A673 (cell line): ENCODE measurements at regions not wholly inside any gene's neighbourhood (a gene's known extent, or its start where the extent isn't known, plus 50 kb on each side); places are given as distances from the start of the nearest gene placed in this dataset.
"Not testable (repeated sequence)": the region's sequence is repeated elsewhere in the genome, so short reads cannot be mapped to it uniquely, and the experiment has no call there.

Source experiments
- BruUV-seq: library from RNA; stranded (reverse); fragments of 400-500 nt; replicated peaks from 2 replicates; lab custom pipeline; 2021; lab: Mats Ljungman, UMichigan
- CTCF ChIA-PET: fragments of 300-600 bp; sonication (Branson Sonifier 250); formaldehyde crosslinking; loops from one replicate; lab custom pipeline; 2022; ENCODE audit warnings: antibody characterized with exemption; lab: Charles Lee
- POLR2A ChIA-PET: fragments of 300-600 bp; sonication (Branson Sonifier 250); formaldehyde crosslinking; loops from one replicate; lab custom pipeline; 2022; ENCODE audit warnings: antibody characterized with exemption; ENCODE audit not compliant: low non-redundant PET; lab: Charles Lee
- DNase-seq: peaks from one replicate; pipeline ENCODE4 v3.0.0-alpha.2; 2015; ENCODE audit warnings: low spot score
- H3K27ac ChIP-seq: fragments of 200-600 bp; sonication (generic); 2 replicates; pipeline ENCODE4 v1.5.1; 2016; ENCODE audit warnings: mixed run types, low read depth, mild to moderate bottlenecking, mixed read lengths, antibody characterized with exemption, low read length; ENCODE audit not compliant: poor library complexity, severe bottlenecking
- H3K27me3 ChIP-seq: fragments of 200-600 bp; sonication (generic); replicated peaks from 2 replicates; pipeline ENCODE4 v1.6.1; 2017; ENCODE audit warnings: mixed run types, low read depth, mild to moderate bottlenecking, mixed read lengths, antibody characterized with exemption, low read length; ENCODE audit not compliant: insufficient read depth, poor library complexity
- H3K36me3 ChIP-seq: fragments of 200-600 bp; sonication (generic); 2 replicates; pipeline ENCODE4 v1.6.1; 2016; ENCODE audit warnings: mixed run types, mild to moderate bottlenecking, mixed read lengths, antibody characterized with exemption, low read length; ENCODE audit not compliant: insufficient read depth, poor library complexity, severe bottlenecking
- H3K4me1 ChIP-seq: fragments of 200-600 bp; sonication (generic); 2 replicates; pipeline ENCODE4 v1.6.1; 2017; ENCODE audit warnings: mixed run types, mild to moderate bottlenecking, mixed read lengths, antibody characterized with exemption, low read length; ENCODE audit not compliant: insufficient read depth, poor library complexity, severe bottlenecking
- H3K4me3 ChIP-seq: fragments of 200-600 bp; sonication (generic); 2 replicates; pipeline ENCODE4 v1.5.1; 2016; ENCODE audit warnings: low read depth, mixed run types, mild to moderate bottlenecking, mixed read lengths, low read length; ENCODE audit not compliant: poor library complexity, severe bottlenecking
- H3K9me3 ChIP-seq: fragments of 200-600 bp; sonication (generic); 2 replicates; pipeline ENCODE4 v1.6.1; 2016; ENCODE audit warnings: mixed run types, low read depth, mild to moderate bottlenecking, mixed read lengths, antibody characterized with exemption, low read length; ENCODE audit not compliant: poor library complexity, severe bottlenecking
- CTCF ChIP-seq: fragments of 300-800, 200-600 bp; sonication (generic); conservative IDR thresholded peaks from 2 replicates; pipeline ENCODE4 v1.5.1; 2017; ENCODE audit warnings: low read depth, mild to moderate bottlenecking, antibody characterized with exemption, low read length, moderate library complexity, mixed read lengths
- EZH2 ChIP-seq: fragments of 200-600 bp; sonication (generic); IDR thresholded peaks from 2 replicates; pipeline ENCODE4 v1.6.1; 2017; ENCODE audit warnings: borderline replicate concordance, low read depth, mild to moderate bottlenecking, mixed read lengths, antibody characterized with exemption, low read length; ENCODE audit not compliant: poor library complexity, severe bottlenecking
- intact Hi-C: fragments of 100-400 bp; cut with micrococcal nuclease; formaldehyde crosslinking; loops from one replicate; pipeline ENCODE4 v1.10.0; 2022; ENCODE audit not compliant: unreplicated experiment

- intact Hi-C loops, result no loop called here
- TF ChIP-seq CTCF, result no peak
- TF ChIP-seq EZH2, result no peak
- Histone ChIP-seq H3K9me3 (no peaks in the 10 kb centered on the region), H3K36me3 (no peaks in the 10 kb centered on the region), H3K4me1 (no peaks in the 10 kb centered on the region), H3K4me3 (no peak overlapping the region), H3K27ac (no peak overlapping the region), H3K27me3 (no peaks in the 10 kb centered on the region)
- no TSS peak for BruUV-seq
- CTCF ChIA-PET, result no interaction called here
- POLR2A ChIA-PET, result no interaction called here
- DNase-seq, result no peak
These were observed 643.9 kb upstream of the NXPH2 start for GRCh38 chr2:139424101-139424500.

GRCh38 chr2:139411236-139411635, 631.0 kb upstream of the NXPH2 start:
- no peak for TF ChIP-seq EZH2
- TF ChIP-seq CTCF, result no peak
- CTCF ChIA-PET, result no interaction called here
- peaks cover 5% of the 10 kb centered on the region for H3K9me3 ChIP-seq

DNA sequence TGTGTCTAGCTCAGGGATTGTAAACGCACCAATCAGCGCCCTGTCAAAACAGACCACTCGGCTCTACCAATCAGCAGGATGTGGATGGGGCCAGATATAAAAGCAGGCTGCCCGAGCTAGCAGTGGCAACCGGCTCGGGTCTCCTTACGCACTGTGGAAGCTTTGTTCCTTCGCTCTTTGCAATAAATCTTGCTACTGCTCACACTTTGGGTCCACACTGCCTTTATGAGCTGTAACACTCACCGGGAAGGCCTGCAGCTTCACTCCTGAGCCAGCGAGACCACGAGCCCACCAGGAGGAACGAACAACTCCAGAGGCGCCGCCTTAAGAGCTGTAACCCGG, 630.6 kb upstream of the NXPH2 start:
- CTCF ChIA-PET, intact Hi-C loops, H3K27ac ChIP-seq, H3K36me3 ChIP-seq, H3K27me3 ChIP-seq, H3K4me1 ChIP-seq, POLR2A ChIA-PET, DNase-seq, H3K9me3 ChIP-seq, BruUV-seq, H3K4me3 ChIP-seq: not testable (repeated sequence)

More at GRCh38 chr2:139411236-139411635, 631.0 kb upstream of the NXPH2 start:
- no peak for DNase-seq
- H3K27ac ChIP-seq, result no peak overlapping the region
- intact Hi-C loops, result no loop called here
- POLR2A ChIA-PET, result no interaction called here
- BruUV-seq, result no TSS peak
- no peak overlapping the region for H3K4me3 ChIP-seq
- H3K36me3 ChIP-seq, result no peaks in the 10 kb centered on the region
- no peaks in the 10 kb centered on the region for H3K4me1 ChIP-seq
- no peaks in the 10 kb centered on the region for H3K27me3 ChIP-seq

- CTCF ChIA-PET, POLR2A ChIA-PET, H3K27ac ChIP-seq, H3K4me3 ChIP-seq, intact Hi-C loops, H3K4me1 ChIP-seq, H3K27me3 ChIP-seq, H3K9me3 ChIP-seq, BruUV-seq, DNase-seq, H3K36me3 ChIP-seq: not testable (repeated sequence)
These were observed 630.1 kb upstream of the NXPH2 start for GRCh38 chr2:139410147-139410832.
